NCI-H2196 (cell line): ENCODE measurements at regions not wholly inside any gene's neighbourhood (a gene's known extent, or its start where the extent isn't known, plus 50 kb on each side); places are given as distances from the start of the nearest gene placed in this dataset.
"Not testable (repeated sequence)": the region's sequence is repeated elsewhere in the genome, so short reads cannot be mapped to it uniquely, and the experiment has no call there.

Experiments
- DNase-seq: peaks from one replicate; lab custom pipeline; 2025; ENCODE audit not compliant: unreplicated experiment; lab: John Stamatoyannopoulos, UW

DNA sequence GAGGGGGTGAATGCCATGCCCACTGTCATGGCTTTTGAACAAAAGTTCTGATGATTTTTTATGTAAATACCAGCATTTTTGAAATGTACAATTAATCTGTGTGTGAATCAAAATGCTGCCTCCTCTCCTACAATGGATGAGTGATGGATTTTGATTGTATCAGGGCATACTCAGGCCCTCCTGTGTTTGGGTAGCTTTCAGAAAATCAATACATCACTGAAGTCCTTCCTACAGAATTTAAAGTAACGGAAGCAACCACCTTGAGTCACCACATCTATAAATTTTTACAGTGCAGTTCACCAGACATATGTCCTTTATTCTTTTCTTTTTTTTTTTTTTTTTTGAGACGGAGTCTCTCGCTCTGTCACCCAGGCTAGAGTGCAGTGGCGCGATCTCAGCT is 867.3 kb downstream of the EPHA4 start:
- no peak for DNase-seq

- no peak for DNase-seq
Measured at GRCh38 chr2:220705678-220706077, 866.4 kb downstream of the EPHA4 start.

- DNase-seq = no peak
Measured at GRCh38 chr2:220707261-220707660, 864.8 kb downstream of the EPHA4 start.

DNA sequence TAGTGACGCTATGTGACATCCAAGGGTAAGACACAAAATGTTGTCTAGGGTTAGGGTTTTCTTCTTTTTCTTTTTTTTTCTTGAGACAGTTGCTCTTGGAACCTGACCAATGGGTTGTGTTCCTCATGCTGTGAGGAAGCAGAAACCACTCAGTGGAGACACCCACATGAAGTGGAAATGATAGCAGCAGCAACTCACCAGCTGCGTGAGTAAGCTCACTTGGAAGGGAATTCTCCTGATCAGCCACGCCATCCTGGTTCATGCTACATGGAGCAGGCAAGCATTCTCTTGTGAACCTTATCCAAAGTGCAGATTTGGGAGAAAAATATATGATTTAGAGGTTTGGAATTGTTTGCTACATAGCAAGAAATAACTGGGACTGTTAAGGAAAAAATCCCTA is 863.7 kb downstream of the EPHA4 start:
- DNase-seq = no peak

DNA sequence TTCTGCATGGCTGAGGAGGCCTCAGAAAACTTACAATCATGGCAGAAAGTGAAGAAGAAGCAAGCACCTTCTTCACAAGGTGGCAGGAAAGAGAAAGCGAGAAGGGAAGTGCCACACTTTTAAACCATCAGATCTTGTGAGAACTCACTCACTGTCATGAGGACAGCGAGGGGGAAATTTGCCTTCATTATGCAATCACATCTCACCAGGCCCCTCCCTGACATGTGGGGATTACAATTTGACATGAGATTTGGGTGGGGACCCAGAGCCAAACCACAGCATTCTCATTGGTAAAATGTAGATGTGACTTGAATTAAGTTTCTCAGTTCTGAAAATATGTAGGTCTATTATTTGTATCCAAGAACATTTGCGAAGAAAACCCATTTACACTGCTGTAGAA is 854.8 kb downstream of the EPHA4 start:
- no peak for DNase-seq

DNA sequence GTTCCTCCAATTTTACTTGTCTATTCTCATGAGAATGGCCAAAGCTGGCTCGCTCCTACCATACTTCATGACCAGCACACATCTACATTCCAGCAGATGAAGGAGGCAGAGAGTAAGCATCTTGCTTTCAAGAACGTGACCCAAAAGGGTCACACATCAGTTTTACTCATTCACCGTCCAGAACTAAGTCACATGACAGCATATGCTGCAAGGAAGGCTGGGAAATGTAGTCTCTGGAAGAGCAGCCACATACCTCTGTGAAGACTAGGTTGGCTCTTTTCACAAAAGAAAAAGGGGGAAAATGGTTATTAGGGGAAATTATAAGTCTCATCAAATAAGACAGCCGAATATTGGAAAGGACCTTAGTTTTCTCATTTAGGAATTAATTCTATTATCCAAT is 835.3 kb downstream of the EPHA4 start:
- DNase-seq = no peak

- no peak for DNase-seq
Measured at GRCh38 chr2:220743203-220743602, 828.9 kb downstream of the EPHA4 start.

- no peak for DNase-seq
Measured at GRCh38 chr2:220744861-220745260, 827.2 kb downstream of the EPHA4 start.

GRCh38 chr2:220745682-220746081 is 826.4 kb downstream of the EPHA4 start:
- DNase-seq = no peak

GRCh38 chr2:220747736-220748135 is 824.4 kb downstream of the EPHA4 start:
- DNase-seq = no peak

DNA sequence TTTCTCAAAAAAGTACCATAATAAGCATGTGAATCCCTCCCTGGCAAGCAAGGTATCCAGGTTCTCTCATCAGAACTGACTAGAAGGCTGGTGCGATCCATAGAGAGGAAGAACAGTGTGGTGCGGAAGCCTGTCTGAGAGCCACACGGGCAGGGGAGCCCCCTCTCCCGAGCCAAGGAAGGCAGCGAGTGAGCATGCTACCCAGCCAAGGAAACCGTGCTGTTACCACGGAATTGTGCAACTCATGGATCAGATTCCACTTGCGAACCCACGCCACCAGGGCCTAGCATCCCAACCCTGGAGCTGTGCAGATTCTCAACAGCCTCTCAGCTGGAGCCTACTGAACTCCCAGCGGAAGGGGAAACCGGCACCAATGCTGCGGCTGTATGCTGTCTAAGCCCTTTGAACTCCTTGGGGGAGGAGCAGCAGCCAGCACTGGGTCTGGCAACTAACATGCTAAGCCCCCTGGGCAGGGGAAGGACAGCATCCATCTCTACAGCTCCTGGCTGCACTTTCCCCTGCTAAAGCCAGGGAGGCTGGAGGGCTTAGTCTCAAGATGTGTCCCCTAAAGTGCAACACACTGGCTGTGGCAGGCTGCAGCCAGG is 823.1 kb downstream of the EPHA4 start:
- DNase-seq = no peak

- DNase-seq = no peak
Measured at GRCh38 chr2:220753486-220753885, 818.6 kb downstream of the EPHA4 start.

GRCh38 chr2:220756653-220757052 is 815.5 kb downstream of the EPHA4 start:
- DNase-seq = no peak

GRCh38 chr2:220758376-220758775 is 813.7 kb downstream of the EPHA4 start:
- not testable (repeated sequence) for DNase-seq

GRCh38 chr2:220764171-220764570 is 807.9 kb downstream of the EPHA4 start:
- no peak for DNase-seq

- DNase-seq = no peak
Measured at GRCh38 chr2:220767591-220768255, 804.4 kb downstream of the EPHA4 start.

GRCh38 chr2:220775856-220776488 is 796.1 kb downstream of the EPHA4 start:
- DNase-seq = no peak

- not testable (repeated sequence) for DNase-seq
Measured at GRCh38 chr2:220779076-220779475, 793.0 kb downstream of the EPHA4 start.

DNA sequence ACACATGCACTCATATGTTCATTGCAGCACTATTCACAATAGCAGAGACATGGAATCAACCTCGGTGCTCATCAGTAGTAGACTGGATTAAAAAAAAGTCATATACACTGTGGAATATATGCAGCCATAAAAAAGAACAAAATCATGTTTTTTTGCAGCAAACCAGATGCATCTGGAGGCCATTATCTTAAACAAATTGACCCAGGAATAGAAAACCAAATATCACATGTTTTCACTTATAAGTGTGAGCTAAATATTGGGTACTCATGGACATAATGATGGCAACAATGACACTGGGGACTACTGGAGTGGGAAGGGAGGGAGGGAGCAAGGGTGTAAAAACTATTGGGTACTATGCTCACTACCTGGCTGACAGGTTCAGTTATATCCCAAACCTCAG is 792.6 kb downstream of the EPHA4 start:
- DNase-seq = no peak

GRCh38 chr2:220779931-220780330 is 792.2 kb downstream of the EPHA4 start:
- DNase-seq = no peak

DNA sequence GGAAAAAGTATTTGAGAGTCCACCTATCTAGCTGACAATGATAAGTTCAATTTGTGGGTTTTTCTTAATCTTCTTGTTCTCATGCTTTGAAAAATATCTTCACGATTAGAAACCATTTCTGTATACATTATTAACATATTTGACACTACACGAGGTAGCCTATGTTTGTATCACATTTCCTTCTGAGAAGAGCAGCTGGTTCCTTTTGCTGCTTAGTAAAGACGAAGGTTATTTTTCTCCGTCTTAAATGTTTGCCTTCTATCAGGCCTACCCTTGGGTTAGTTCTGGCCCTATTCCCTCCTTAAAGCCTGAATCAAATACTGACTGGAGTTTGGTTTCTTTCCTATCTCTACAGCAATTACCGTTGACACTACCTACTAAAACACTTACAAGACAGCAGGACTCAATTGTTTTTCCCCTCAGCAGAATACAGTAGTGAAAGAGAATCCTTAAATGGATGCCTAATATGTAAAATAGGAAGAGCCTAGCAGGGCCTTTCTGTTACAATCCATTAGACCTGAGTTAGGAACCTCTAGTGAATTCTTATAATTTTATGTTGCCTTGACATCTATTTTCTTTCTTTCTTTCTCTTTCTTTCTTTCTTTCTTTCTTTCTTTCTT is 790.4 kb downstream of the EPHA4 start:
- DNase-seq = no peak

DNA sequence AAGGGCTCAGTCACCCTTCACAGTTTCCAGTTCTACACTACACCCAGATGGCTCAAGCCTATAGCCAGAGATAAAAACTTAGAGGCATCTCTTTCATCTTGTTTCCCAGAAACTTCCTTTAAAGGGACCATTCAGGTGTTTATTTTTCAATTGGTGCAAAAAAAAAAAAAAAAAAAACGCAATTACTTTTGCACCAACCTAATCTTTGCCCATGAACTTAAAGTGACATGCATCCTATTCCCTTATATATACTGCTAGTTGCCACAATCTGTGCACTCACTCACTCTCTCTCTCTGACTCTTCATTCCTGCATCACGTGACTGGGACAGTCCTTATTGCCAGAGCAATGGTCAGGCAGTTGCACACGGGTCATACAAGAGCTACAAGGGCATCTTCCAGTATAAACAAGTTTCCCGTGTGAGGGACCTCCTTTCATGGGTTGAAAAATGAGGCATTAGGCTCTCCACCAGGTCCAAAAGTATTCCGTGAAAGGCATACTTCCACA is 789.4 kb downstream of the EPHA4 start:
- DNase-seq = no peak
